RPMI8226 (cell line): ENCODE measurements at regions not wholly inside any gene's neighbourhood (a gene's known extent, or its start where the extent isn't known, plus 50 kb on each side); places are given as distances from the start of the nearest gene placed in this dataset.
"Not testable (repeated sequence)": the region's sequence is repeated elsewhere in the genome, so short reads cannot be mapped to it uniquely, and the experiment has no call there.

ENCODE experiments used
- DNase-seq: peaks from one replicate; pipeline ENCODE4 v3.0.0-alpha.2; 2015

DNA sequence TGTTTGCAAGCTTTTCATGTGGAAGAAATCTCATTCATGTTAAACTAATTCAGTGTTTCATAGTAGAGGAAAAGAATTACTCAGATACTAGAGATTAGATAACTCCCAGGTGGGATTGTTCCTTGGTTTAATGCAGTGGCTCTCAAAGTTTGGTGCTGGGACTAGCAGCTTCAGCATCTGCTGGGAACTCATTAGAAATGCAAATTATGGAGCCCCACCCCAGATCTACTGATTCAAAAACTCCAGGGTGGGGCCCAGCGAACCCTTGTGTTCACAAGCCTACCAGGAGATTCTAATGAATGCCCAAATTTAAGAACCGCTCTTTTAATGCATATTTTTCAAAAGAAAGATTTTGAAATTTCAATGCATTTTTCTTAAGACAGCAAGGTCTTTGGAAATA is 253.4 kb upstream of the CNTNAP4 start:
- no peak for DNase-seq

DNA sequence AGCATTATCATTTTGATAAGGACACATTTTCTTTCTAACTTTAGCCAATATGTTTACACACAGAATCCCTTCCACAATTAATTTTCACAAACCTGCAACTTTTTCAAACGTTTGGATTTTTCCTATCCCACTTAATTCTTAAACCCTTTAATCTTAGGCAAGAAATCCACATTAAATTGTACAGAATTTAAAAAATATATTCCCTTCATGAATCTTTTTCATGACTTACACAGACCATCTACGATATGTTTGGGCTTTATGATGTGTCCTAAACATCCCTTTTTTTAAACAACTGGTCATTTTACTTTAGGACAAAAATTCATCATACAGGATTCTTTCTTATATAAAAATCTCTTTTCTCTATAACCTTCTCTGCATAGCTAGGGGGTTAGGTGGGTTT is 241.5 kb upstream of the CNTNAP4 start:
- no peak for DNase-seq

DNA sequence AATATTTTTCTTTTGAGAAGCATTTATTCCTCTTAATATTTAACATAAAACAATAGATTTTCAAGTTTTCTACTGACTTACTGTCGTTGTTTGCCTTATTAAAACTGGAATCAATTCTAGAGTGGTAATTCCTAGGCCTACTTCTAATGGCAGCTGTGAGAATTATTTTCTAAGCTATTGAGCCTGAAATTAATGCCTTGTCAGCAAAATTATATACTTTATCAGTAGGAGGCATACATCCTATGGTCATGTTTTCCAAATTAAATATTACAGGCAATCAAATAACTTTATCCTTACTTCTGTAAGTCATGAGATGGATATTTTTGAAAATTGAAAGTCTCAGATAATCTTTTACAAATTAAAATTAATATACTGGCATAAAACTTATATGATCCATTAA is 239.1 kb upstream of the CNTNAP4 start:
- DNase-seq, result no peak

- no peak for DNase-seq
Observed at GRCh38 chr16:76052725-76053124, 224.5 kb upstream of the CNTNAP4 start.

DNA sequence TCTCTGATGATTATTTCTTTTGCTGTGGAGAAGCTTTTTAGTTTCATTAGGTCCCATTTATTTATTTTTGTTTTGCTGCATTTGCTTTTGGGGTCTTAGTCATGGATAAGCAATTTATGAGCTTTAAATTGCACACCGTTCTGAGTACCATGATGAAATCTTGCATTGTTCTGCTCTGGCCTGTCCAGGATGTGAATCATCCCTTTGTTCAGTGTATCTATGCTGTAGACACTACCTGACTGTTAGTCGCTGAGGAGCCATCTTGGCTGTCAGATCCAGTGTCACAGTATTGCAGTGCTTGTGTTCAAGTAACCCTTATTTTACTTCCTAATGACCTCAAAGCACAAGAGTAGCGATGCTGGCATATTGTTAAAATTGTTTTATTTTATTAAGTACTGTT is 218.0 kb upstream of the CNTNAP4 start:
- no peak for DNase-seq

GRCh38 chr16:76059701-76060100 is 217.5 kb upstream of the CNTNAP4 start:
- no peak for DNase-seq

DNA sequence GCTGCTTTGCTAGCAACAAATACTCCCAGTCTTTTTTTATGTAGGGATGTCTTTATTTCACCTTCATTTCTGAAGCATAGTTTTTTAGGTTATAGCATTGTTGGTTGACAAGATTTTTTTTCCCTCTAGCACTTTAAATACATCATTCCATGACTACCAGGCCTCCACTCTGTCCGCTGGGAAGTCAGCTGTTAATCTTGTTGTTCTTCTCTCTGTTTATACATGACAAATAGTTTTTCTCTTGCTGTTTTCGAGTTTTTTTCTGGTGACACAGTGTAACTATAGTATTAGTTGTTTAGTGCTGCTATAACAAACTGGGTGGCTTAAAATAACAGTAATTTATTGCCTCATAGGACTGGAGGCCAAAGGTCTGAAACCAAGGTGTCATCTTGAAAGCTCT is 205.5 kb upstream of the CNTNAP4 start:
- DNase-seq, result no peak

DNA sequence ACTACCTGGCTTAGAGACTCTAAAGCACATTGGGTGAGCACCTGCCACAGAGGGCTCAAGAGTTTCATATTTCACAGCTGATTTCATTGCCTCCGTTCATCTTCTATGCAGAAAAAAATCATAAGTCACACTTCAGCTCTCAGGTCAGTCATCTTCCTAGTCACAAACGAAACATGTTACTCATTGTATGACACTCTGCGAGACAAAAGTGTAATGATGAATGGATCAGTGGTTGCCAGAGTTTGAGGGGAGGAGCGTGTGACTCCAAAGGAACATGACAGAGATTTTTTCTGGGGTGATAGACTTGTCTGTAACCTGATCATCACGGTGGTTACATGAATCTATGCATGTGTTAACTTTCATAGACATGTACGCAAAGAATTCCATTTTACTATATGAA is 195.2 kb upstream of the CNTNAP4 start:
- DNase-seq, result no peak

DNA sequence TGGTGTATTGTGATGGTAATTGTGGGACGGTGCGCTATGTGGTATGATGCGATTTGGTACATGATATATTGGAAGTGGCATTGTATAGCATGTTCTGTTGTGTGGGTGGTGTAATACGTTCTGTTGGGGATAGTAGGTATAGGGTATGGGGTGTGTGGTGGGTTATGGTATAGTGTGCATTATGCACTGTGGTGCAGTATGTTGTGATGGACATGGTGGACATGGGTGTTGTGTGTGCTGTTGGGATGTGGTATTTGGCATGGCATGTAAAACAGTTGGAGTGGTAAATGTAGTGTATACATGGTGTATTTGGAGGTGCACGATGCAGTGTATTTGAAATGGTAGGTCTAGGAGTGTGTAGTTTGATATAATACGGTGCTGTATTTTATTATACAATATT is 170.6 kb upstream of the CNTNAP4 start:
- no peak for DNase-seq

DNA sequence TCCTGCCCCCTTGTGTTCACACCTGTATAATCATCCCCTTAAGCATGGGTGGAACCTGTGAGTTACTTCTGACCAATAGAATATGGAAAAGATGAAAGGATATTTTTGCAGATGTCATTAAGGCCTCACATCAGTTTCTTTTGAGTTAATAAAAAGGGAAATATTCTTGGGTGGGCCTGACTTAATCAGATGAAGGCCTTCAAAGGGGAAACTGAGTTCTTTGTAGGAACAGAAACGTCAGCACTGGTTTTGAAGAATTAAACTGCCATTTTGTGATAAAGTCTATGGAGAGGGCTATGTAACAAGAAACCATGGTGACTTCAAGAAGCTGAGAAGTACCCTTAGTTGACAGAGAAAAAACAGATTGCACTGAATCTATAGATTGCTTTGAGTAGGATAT is 168.7 kb upstream of the CNTNAP4 start:
- DNase-seq, result no peak

DNA sequence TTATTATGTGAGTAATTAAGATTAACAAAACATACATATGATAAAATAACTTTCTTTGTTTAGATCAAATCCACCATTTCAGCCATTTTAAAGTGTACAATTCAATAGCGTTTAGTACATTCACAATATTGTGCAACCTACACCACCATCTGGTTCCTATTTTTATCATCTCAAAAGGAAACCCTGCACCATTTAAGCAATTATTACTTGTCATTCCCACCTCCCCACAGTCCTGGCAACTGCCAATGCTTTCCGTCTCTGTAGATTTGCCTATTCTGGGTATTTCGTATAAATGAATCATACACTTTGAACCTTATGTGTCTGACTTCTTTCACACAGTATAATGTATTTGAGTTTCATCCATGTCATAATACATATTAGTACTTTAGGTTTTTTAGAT is 162.5 kb upstream of the CNTNAP4 start:
- DNase-seq, result no peak

GRCh38 chr16:76118344-76118743 is 158.9 kb upstream of the CNTNAP4 start:
- no peak for DNase-seq

DNA sequence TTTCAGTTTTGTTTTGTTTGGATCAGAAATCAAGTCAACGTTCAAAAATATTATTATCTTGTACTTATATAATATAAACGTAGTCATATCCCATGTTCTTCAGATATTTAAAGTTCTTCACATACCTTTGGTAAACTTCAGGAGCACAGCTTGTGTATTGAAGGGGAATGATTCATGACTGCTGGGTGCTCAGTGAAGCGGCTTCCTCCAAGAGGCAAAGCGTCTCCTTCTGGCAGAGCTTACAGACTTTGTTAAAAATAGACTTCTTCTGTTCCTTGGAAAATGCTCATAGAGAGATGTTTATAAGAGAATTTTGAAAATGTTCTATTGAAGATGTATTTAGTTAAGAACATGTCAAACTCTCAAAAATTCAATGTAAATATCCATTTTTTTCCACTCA is 155.6 kb upstream of the CNTNAP4 start:
- no peak for DNase-seq

GRCh38 chr16:76123966-76124365 is 153.2 kb upstream of the CNTNAP4 start:
- DNase-seq, result no peak

DNA sequence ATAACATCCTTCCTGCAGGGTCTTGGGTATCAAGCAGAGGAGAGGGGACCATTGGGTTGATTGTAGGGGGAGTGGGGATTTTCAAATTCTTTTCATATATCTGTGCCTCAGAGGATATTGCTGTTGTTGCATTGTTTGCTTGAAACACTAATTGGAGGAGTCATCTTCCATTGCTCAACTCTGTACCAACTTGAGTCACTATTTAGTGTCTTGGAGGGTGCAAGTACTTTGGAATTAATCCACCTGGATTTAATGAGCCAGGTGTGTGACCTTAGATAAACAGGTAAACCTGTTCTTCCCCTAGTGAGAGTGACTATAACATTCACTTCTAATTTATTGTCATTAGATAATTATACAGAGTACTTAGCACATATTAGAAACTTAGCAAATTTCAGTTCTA is 151.3 kb upstream of the CNTNAP4 start:
- no peak for DNase-seq

DNA sequence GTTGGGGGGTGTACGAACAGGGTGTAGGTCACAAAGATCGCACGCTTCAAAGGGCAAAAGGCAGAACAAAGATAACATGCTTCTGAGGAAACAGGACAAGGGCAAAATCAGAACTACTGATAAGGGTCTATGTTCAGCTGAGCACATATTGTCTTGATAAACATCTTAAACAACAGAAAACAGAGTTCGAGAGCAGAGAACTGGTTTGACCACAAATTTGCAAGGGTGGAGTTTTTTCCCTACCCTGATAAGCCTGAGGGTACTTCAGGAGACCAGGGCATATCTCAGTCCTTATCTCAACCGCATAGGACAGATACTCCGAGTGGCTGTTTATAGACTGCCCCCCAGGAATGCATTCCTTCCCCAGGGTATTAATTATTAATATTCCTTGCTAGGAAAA is 139.1 kb upstream of the CNTNAP4 start:
- DNase-seq, result not testable (repeated sequence)

DNA sequence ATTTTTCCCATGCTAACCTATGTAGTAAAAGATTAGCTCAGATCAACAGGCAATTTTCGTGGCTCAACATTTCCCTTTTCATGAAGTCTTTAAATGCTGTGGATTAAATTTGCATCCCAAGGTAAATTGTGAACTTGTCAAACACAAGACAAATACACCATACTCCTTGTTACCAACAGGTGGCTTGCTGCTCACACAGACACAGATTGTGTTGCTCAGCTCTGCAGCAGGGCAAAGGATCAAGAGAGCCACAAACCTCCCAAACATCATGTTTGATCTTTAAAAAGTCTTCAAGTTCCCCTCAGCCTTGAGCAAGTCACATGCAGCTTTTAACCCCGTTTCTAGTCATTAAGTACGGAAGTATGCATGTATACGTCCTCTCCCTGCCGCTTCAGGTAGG is 119.6 kb upstream of the CNTNAP4 start:
- peak; percentile 7 for DNase-seq

DNA sequence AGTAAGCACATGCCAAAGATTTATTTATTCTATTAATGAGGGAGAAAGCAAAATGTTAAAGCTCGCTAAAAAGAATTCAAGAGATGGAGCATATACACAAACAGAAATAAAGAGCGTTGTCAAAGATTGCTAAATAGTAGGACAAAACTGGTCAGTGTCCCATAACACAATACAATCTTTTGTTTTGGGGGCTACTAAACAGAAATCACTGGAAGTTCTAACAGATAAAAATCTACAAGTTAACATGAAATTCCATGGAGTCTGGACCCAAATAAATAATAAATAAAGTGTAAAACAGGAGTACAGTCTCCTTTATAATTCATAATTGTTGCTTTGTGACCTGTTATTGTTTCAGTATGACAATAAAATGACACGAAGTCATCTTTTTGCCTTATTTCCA is 115.2 kb upstream of the CNTNAP4 start:
- DNase-seq, result no peak

DNA sequence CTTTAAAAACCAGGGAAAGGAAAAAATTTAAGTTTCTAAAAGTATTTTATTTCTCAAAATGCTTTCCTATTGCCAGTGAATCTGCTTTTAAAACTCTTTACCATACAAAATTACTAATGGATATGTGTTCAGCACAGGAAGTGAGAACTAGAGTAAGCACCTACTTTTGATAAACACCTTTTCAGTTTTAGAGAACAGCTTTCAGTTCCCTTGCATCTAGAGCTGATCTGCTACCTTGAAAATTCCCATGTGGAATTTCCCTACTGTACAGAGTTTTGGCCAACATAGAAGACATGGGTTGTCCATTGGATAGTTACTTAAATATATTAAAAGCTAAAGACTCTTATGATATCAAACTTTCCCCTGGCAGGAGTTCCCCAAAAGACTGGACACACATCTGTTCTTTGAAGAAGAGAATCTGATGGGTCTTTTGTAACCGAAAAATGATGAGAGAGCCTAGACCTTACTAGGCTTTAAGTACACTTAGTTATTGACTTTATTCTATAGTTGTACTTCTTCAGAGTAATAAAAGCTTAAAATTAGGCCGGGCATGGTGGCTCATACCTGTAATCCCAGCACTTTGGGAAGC is 112.1 kb upstream of the CNTNAP4 start:
- no peak for DNase-seq

- DNase-seq, result no peak
Observed at GRCh38 chr16:76175718-76176117, 101.5 kb upstream of the CNTNAP4 start.

- peak; percentile 41 for DNase-seq
Observed at GRCh38 chr16:76176153-76176552, 101.0 kb upstream of the CNTNAP4 start.

- peak; percentile 3 for DNase-seq
Observed at GRCh38 chr16:76176616-76177015, 100.6 kb upstream of the CNTNAP4 start.

- no peak for DNase-seq
Observed at GRCh38 chr16:76182041-76182635, 95.1 kb upstream of the CNTNAP4 start.

DNA sequence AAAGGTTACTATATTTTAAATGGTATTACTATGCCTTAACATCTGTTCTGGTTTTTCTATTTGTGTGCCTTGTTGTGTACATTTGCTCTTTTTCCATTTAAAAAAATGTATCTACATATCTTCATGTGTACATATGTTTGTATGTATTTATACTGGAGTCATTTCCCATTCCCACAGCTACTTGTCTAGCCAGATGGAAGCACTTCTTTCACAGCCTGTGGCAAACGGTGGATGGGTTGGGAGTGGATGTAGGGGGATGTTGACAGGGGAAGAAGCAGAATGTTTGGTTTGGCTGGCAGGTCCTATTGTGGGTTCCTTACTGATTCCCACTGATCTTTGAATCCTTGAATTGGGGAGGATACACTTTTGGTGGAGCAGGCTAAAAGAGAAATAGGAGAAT is 93.6 kb upstream of the CNTNAP4 start:
- no peak for DNase-seq

GRCh38 chr16:76190057-76190456 is 87.1 kb upstream of the CNTNAP4 start:
- DNase-seq, result no peak
